ENCODE measurements at regions not wholly inside any gene's neighbourhood (a gene's known extent, or its start where the extent isn't known, plus 50 kb on each side); places are given as distances from the start of the nearest gene placed in this dataset.

DNA sequence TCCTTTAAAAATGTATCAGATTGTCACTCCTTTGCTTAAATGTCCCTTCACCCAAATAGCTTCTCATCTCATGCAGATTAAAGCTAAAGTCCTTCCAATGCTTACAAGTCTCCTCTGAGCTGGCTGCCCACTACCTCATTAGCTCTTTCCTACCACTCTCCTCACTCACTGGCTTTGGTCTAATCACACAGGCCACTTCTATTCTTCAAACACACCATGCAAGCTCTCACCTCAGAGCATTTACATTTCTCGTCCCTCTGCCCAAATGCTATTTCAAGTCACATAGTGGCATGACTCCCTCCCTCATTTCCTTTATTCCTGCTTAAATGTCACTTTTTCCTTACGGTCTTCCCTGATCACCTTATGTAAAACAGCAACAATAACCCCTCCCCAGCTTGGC, 110.6 kb upstream of the CMC1 start:
- Histone ChIP-seq H3K9me3 (ENCODE audit: low read depth, low read length, poor library complexity, severe bottlenecking) (no peaks in the 10 kb centered on the region), H3K36me3 (ENCODE audit: insufficient read depth, low read length, poor library complexity, severe bottlenecking) (no peaks in the 10 kb centered on the region), H3K4me1 (ENCODE audit: insufficient read depth, low read length, poor library complexity, severe bottlenecking) (no peaks in the 10 kb centered on the region), H3K27me3 (replicated peaks; ENCODE audit: insufficient read depth, low read depth, low read length, poor library complexity) (no peaks in the 10 kb centered on the region), H3K27ac (ENCODE audit: low read depth, low read length, poor library complexity, severe bottlenecking) (no peak overlapping the region), H3K4me3 (ENCODE audit: low read depth, low read length, poor library complexity, severe bottlenecking) (no peak overlapping the region)
- POLR2A ChIA-PET (ENCODE audit: low non-redundant PET) = no interaction called here
- TF ChIP-seq, protein P1, sequence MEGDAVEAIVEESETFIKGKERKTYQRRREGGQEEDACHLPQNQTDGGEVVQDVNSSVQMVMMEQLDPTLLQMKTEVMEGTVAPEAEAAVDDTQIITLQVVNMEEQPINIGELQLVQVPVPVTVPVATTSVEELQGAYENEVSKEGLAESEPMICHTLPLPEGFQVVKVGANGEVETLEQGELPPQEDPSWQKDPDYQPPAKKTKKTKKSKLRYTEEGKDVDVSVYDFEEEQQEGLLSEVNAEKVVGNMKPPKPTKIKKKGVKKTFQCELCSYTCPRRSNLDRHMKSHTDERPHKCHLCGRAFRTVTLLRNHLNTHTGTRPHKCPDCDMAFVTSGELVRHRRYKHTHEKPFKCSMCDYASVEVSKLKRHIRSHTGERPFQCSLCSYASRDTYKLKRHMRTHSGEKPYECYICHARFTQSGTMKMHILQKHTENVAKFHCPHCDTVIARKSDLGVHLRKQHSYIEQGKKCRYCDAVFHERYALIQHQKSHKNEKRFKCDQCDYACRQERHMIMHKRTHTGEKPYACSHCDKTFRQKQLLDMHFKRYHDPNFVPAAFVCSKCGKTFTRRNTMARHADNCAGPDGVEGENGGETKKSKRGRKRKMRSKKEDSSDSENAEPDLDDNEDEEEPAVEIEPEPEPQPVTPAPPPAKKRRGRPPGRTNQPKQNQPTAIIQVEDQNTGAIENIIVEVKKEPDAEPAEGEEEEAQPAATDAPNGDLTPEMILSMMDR (conservative IDR thresholded peaks at IDR 0.05; ENCODE audit: low read depth, low read length) = no peak
- no peak for TF ChIP-seq EZH2 (IDR thresholded peaks at IDR 0.05; ENCODE audit: borderline replicate concordance, low read depth, low read length, poor library complexity, severe bottlenecking)
- CTCF ChIA-PET = no interaction called here
- intact Hi-C loops (cut with micrococcal nuclease; ENCODE audit: unreplicated experiment) = no loop called here
- DNase-seq (ENCODE audit: low spot score) = no peak
- no TSS peak for BruUV-seq (replicated peaks)

DNA sequence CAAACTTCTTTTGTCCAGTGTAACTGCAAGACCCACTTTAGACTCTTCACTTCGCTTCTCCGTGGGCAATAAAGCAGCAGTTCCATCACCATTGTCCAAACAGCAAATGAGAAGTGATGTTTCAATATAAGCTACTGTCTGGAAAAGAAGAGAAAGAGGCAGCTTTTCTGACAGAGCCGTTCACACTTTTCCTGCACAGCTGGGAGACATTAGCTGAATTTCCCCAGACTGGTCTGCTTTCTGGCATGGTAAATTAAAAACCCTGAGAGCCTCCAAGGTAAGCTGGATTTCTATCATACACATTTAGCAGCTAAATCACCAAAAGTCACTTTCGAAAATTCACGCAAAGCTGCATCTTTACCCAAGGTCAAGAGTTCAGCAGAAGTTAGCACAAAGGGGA, 108.5 kb upstream of the CMC1 start:
- intact Hi-C loops (cut with micrococcal nuclease; ENCODE audit: unreplicated experiment) = no loop called here

DNA sequence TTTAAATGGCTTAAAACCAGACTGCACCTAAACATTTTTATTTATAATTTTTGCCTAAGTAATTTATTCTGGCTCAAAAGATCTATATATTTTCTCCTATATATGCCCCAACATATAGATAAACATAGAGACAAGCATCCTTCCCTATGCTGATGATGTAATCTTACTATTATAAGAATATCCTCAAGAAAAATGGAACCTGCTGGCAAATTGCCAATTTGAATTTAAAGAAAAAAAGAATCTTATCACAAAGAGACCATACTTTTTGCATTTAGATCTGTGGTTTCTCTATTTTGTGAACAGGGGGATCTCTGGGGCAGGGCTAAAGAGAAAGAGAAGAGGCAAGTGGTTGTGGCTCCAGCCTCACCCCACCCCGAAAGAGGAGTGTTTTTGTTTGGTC, 107.2 kb upstream of the CMC1 start:
- no peak overlapping the region for H3K4me3 ChIP-seq (ENCODE audit: low read depth, low read length, poor library complexity, severe bottlenecking)
- no peaks in the 10 kb centered on the region for H3K9me3 ChIP-seq (ENCODE audit: low read depth, low read length, poor library complexity, severe bottlenecking)
- ChIA-PET CTCF (no interaction called here), POLR2A (ENCODE audit: low non-redundant PET) (no interaction called here)
- intact Hi-C loops (cut with micrococcal nuclease; ENCODE audit: unreplicated experiment) = no loop called here
- no TSS peak for BruUV-seq (replicated peaks)
- no peaks in the 10 kb centered on the region for H3K27me3 ChIP-seq (replicated peaks; ENCODE audit: insufficient read depth, low read depth, low read length, poor library complexity)
- no peak for DNase-seq (ENCODE audit: low spot score)
- no peaks in the 10 kb centered on the region for H3K4me1 ChIP-seq (ENCODE audit: insufficient read depth, low read length, poor library complexity, severe bottlenecking)
- no peak overlapping the region for H3K27ac ChIP-seq (ENCODE audit: low read depth, low read length, poor library complexity, severe bottlenecking)
- TF ChIP-seq, protein P1 (conservative IDR thresholded peaks at IDR 0.05; ENCODE audit: low read depth, low read length) = no peak
- TF ChIP-seq EZH2 (IDR thresholded peaks at IDR 0.05; ENCODE audit: borderline replicate concordance, low read depth, low read length, poor library complexity, severe bottlenecking) = no peak
- no peaks in the 10 kb centered on the region for H3K36me3 ChIP-seq (ENCODE audit: insufficient read depth, low read length, poor library complexity, severe bottlenecking)

More for the DNA sequence above, 108.5 kb upstream of the CMC1 start:
- DNase-seq (ENCODE audit: low spot score) = no peak
- no TSS peak for BruUV-seq (replicated peaks)
- Histone ChIP-seq H3K27me3 (replicated peaks; ENCODE audit: insufficient read depth, low read depth, low read length, poor library complexity) (no peaks in the 10 kb centered on the region), H3K4me3 (ENCODE audit: low read depth, low read length, poor library complexity, severe bottlenecking) (no peak overlapping the region), H3K4me1 (ENCODE audit: insufficient read depth, low read length, poor library complexity, severe bottlenecking) (no peaks in the 10 kb centered on the region), H3K9me3 (ENCODE audit: low read depth, low read length, poor library complexity, severe bottlenecking) (no peaks in the 10 kb centered on the region), H3K36me3 (ENCODE audit: insufficient read depth, low read length, poor library complexity, severe bottlenecking) (no peaks in the 10 kb centered on the region), H3K27ac (ENCODE audit: low read depth, low read length, poor library complexity, severe bottlenecking) (no peak overlapping the region)
- CTCF ChIA-PET = no interaction called here
- POLR2A ChIA-PET (ENCODE audit: low non-redundant PET) = no interaction called here
- TF ChIP-seq, protein P1 (conservative IDR thresholded peaks at IDR 0.05; ENCODE audit: low read depth, low read length) = no peak
- no peak for TF ChIP-seq EZH2 (IDR thresholded peaks at IDR 0.05; ENCODE audit: borderline replicate concordance, low read depth, low read length, poor library complexity, severe bottlenecking)
